ENCODE measurements at regions not wholly inside any gene's neighbourhood (a gene's known extent, or its start where the extent isn't known, plus 50 kb on each side); places are given as distances from the start of the nearest gene placed in this dataset.

DNA sequence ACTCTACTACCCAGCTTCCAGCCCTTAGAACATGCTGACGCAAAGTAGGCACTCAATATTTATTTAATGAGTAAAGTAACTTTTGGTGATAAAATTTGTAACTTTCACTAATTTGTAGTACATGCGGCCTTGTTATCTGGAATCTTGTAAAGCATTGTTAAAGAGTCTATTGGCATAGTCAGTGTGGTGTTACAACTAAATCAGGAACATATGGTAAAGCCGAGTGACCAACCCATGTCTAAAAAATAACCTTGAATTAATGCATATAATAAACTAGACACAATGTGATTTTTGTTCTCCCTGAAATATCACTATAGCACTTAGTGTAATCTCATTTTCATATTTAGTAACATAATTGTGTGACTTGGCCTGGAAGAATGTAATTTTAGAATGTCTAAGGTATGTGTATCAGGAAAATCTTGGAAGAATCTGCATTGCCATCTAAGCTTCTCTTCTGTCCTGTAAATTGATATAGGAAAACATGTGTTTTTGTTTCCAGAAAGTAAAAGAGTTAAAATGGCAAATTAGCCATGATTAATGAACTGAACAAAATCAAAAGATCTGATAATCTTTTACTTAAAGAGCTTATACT is 256.7 kb upstream of the GNAI1 start:
- TF ChIP-seq, protein P1, sequence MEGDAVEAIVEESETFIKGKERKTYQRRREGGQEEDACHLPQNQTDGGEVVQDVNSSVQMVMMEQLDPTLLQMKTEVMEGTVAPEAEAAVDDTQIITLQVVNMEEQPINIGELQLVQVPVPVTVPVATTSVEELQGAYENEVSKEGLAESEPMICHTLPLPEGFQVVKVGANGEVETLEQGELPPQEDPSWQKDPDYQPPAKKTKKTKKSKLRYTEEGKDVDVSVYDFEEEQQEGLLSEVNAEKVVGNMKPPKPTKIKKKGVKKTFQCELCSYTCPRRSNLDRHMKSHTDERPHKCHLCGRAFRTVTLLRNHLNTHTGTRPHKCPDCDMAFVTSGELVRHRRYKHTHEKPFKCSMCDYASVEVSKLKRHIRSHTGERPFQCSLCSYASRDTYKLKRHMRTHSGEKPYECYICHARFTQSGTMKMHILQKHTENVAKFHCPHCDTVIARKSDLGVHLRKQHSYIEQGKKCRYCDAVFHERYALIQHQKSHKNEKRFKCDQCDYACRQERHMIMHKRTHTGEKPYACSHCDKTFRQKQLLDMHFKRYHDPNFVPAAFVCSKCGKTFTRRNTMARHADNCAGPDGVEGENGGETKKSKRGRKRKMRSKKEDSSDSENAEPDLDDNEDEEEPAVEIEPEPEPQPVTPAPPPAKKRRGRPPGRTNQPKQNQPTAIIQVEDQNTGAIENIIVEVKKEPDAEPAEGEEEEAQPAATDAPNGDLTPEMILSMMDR (IDR thresholded peaks at IDR 0.05) = no peak
- no peak for TF ChIP-seq POLR2A (IDR thresholded peaks at IDR 0.05)
- H3K27me3 ChIP-seq = no peaks in the 10 kb centered on the region
- H3K4me1 ChIP-seq = no peaks in the 10 kb centered on the region
- H3K36me3 ChIP-seq = no peaks in the 10 kb centered on the region
- H3K9me3 ChIP-seq = no peaks in the 10 kb centered on the region
- no peak overlapping the region for H3K27ac ChIP-seq
- DNase-seq = no peak
- H3K4me3 ChIP-seq = no peak overlapping the region

DNA sequence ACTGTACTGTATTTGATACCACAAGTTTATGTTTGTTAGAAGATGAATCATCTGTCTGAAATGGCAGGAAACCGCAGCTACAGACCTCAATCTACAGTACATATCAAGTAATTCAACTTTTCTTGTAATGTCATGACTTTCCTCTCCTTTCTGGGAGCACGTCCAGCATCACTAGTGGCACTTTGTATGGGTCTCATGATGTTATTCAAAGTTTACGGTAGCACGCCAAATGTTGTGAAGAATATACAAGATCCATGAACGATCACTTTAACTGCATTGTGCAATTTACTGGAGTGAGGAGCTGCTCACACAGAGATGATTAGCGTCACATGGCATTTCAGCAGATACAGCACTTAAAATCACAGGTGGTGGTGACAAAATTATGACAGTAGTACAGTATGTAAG is 257.8 kb upstream of the GNAI1 start:
- no peaks in the 10 kb centered on the region for H3K27me3 ChIP-seq
- H3K36me3 ChIP-seq = no peaks in the 10 kb centered on the region
- TF ChIP-seq POLR2A (IDR thresholded peaks at IDR 0.05) = no peak
- TF ChIP-seq, protein P1 (IDR thresholded peaks at IDR 0.05) = no peak
- DNase-seq = no peak
- no peaks in the 10 kb centered on the region for H3K9me3 ChIP-seq
- no peak overlapping the region for H3K4me3 ChIP-seq
- H3K27ac ChIP-seq = no peak overlapping the region
- no peaks in the 10 kb centered on the region for H3K4me1 ChIP-seq

DNA sequence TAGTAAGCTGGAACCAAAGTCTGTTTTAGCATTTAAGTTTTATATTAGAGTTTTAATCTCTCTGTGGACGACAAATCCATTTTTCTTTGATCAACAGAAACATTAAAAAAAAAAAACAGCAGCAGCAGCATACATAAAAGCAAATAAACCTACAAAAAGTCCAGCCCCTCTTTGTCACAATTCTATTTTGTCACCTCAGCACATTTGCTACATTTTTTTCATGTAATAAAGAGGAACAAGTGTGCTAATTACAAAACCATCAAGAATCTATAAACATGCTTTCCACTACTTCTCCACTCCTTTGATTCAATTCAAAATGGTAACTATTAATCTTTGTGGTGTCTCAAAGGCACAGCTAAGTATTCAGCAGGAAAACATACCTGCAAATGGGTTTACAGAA is 259.8 kb upstream of the GNAI1 start:
- Histone ChIP-seq H3K27me3 (no peaks in the 10 kb centered on the region), H3K36me3 (no peaks in the 10 kb centered on the region), H3K9me3 (no peaks in the 10 kb centered on the region), H3K27ac (no peak overlapping the region), H3K4me1 (no peaks in the 10 kb centered on the region), H3K4me3 (no peak overlapping the region)
- DNase-seq = no peak
- TF ChIP-seq, protein P1 (IDR thresholded peaks at IDR 0.05) = no peak
- no peak for TF ChIP-seq POLR2A (IDR thresholded peaks at IDR 0.05)

DNA sequence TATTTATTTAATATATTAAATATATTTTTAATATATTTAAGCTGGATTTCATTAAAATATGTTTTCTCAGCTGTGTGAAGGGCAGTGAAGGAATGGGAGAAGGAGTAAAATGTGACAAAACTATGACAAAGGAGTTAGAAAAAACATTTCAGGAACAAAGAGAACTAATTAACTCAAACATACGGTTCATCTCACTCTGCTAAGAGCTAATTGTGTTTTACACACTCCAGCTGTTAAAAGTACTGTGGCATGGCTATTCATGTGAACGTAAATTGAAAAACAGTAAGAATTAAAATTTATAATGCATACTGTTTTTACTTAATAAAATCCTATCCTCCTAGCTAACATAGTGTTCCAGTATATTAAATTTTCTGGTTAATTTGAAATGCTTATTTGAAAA is 262.5 kb upstream of the GNAI1 start:
- Histone ChIP-seq H3K36me3 (no peaks in the 10 kb centered on the region), H3K27ac (no peak overlapping the region), H3K27me3 (no peaks in the 10 kb centered on the region), H3K4me1 (no peaks in the 10 kb centered on the region), H3K4me3 (no peak overlapping the region), H3K9me3 (no peaks in the 10 kb centered on the region)
- TF ChIP-seq, protein P1 (IDR thresholded peaks at IDR 0.05) = no peak
- no peak for DNase-seq

DNA sequence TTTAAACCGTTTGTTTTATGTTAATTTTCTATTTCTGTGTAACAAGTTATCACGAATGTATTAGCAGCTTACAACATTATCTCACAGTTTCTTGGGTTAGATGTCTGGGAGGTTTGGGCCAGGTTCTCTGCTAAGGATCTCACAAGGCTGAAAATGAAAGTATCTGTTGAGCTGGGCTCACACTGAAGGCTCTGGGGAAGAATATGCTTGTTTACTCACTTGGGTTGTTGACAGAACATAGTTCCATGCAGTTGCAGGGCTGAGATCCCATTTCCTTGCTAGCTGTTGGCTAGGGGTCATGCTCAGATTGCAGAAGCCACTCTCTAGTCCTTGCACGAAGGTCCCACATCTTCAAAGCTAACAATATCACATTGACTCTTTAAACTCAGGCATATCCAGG is 266.6 kb upstream of the GNAI1 start:
- no peaks in the 10 kb centered on the region for H3K4me1 ChIP-seq
- H3K27ac ChIP-seq = no peak overlapping the region
- no peak for TF ChIP-seq POLR2A (IDR thresholded peaks at IDR 0.05)
- TF ChIP-seq, protein P1 (IDR thresholded peaks at IDR 0.05) = no peak
- no peaks in the 10 kb centered on the region for H3K27me3 ChIP-seq
- no peak for DNase-seq
- H3K9me3 ChIP-seq = no peaks in the 10 kb centered on the region
- no peaks in the 10 kb centered on the region for H3K36me3 ChIP-seq
- H3K4me3 ChIP-seq = no peak overlapping the region

Measured in Peyer's patch (tissue), 4 donors.